OCI-LY7 (cell line): ENCODE measurements at regions not wholly inside any gene's neighbourhood (a gene's known extent, or its start where the extent isn't known, plus 50 kb on each side); places are given as distances from the start of the nearest gene placed in this dataset.

Experiments
- CTCF ChIP-seq: fragments of 200-600 bp; sonication (generic); conservative IDR thresholded peaks from 2 replicates; pipeline ENCODE4 v1.5.1; 2014; ENCODE audit warnings: mild to moderate bottlenecking, antibody characterized with exemption, low read length, moderate library complexity, mixed read lengths
- EZH2phosphoT487 ChIP-seq: fragments of 200-600 bp; sonication (generic); IDR thresholded peaks from 2 replicates; pipeline ENCODE4 v1.6.1; 2018; ENCODE audit warnings: low read depth, borderline replicate concordance, mild to moderate bottlenecking, mixed run types, antibody characterized with exemption, low read length, moderate library complexity, mixed read lengths

- TF ChIP-seq CTCF (no peak), EZH2phosphoT487 (no peak)
Observed at GRCh38 chr21:28821276-28822122, 171.2 kb downstream of the LTN1 start.
